Embryonic facial prominence (tissue), 1 donor: ENCODE measurements at regions not wholly inside any gene's neighbourhood (a gene's known extent, or its start where the extent isn't known, plus 50 kb on each side); places are given as distances from the start of the nearest gene placed in this dataset.

ENCODE experiments used
- DNase-seq: peaks from one replicate; pipeline ENCODE4 v3.0.0-alpha.2; 2016; ENCODE audit errors: extremely low spot score

GRCh38 chr5:85170183-85170582 is 785.5 kb upstream of the EDIL3 start:
- DNase-seq: no peak

- DNase-seq: no peak
Measured at GRCh38 chr5:85173469-85173868, 788.8 kb upstream of the EDIL3 start.

GRCh38 chr5:85182344-85182743 is 797.7 kb upstream of the EDIL3 start:
- no peak for DNase-seq

- DNase-seq: no peak
Measured at GRCh38 chr5:85204289-85204688, 819.6 kb upstream of the EDIL3 start.

GRCh38 chr5:85205430-85205829 is 820.8 kb upstream of the EDIL3 start:
- DNase-seq: no peak

GRCh38 chr5:85225388-85225787 is 840.7 kb upstream of the EDIL3 start:
- DNase-seq: no peak

- no peak for DNase-seq
Measured at GRCh38 chr5:85249204-85249603, 864.5 kb upstream of the EDIL3 start.

GRCh38 chr5:85263125-85263524 is 878.4 kb upstream of the EDIL3 start:
- no peak for DNase-seq

- no peak for DNase-seq
Measured at GRCh38 chr5:85266692-85267091, 882.0 kb upstream of the EDIL3 start.

GRCh38 chr5:85268194-85268593 is 883.5 kb upstream of the EDIL3 start:
- DNase-seq: no peak

- DNase-seq: no peak
Measured at GRCh38 chr5:85278193-85278592, 893.5 kb upstream of the EDIL3 start.

- DNase-seq: no peak
Measured at GRCh38 chr5:85288914-85289313, 904.2 kb upstream of the EDIL3 start.

- no peak for DNase-seq
Measured at GRCh38 chr5:85293145-85293785, 908.6 kb upstream of the EDIL3 start.

GRCh38 chr5:85304524-85304923 is 919.8 kb upstream of the EDIL3 start:
- no peak for DNase-seq

GRCh38 chr5:85305766-85306165 is 921.1 kb upstream of the EDIL3 start:
- no peak for DNase-seq

GRCh38 chr5:85311536-85311935 is 926.9 kb upstream of the EDIL3 start:
- DNase-seq: no peak

GRCh38 chr5:85320495-85320894 is 935.8 kb upstream of the EDIL3 start:
- no peak for DNase-seq

GRCh38 chr5:85333276-85333675 is 948.6 kb upstream of the EDIL3 start:
- DNase-seq: no peak

- DNase-seq: no peak
Measured at GRCh38 chr5:85337435-85337834, 952.8 kb upstream of the EDIL3 start.

- DNase-seq: no peak
Measured at GRCh38 chr5:85340790-85341189, 956.1 kb upstream of the EDIL3 start.

GRCh38 chr5:85345818-85346217 is 961.1 kb upstream of the EDIL3 start:
- no peak for DNase-seq

GRCh38 chr5:85357309-85357708 is 972.6 kb upstream of the EDIL3 start:
- DNase-seq: no peak

GRCh38 chr5:85375525-85375924 is 990.8 kb upstream of the EDIL3 start:
- DNase-seq: no peak

- DNase-seq: no peak
Measured at GRCh38 chr5:85388770-85389169, 1004.1 kb upstream of the EDIL3 start.
